Panc1 (cell line): ENCODE measurements at regions not wholly inside any gene's neighbourhood (a gene's known extent, or its start where the extent isn't known, plus 50 kb on each side); places are given as distances from the start of the nearest gene placed in this dataset.

Experiments
- ATAC-seq: fragments of 200-7000 bp; cut with Tn5 transposase; 2 replicates; pipeline ENCODE4 v1.9.1; 2020; ENCODE audit warnings: mild to moderate bottlenecking, moderate library complexity
- BruUV-seq: library from RNA; stranded (reverse); fragments of 400-500 nt; replicated peaks from 2 replicates; lab custom pipeline; 2021; lab: Mats Ljungman, UMichigan
- CTCF ChIA-PET: fragments of 300-600 bp; sonication (Branson Sonifier 250); formaldehyde crosslinking; loops from one replicate; lab custom pipeline; 2022; ENCODE audit warnings: antibody characterized with exemption; lab: Charles Lee
- POLR2A ChIA-PET: fragments of 300-600 bp; sonication (Branson Sonifier 250); formaldehyde crosslinking; loops from one replicate; lab custom pipeline; 2022; ENCODE audit warnings: antibody characterized with exemption; lab: Charles Lee
- DNase-seq: peaks from one replicate; pipeline ENCODE4 v3.0.0-alpha.2; 2010; ENCODE audit warnings: low read depth, low spot score
- H3K27ac ChIP-seq: 2 replicates; pipeline ENCODE4 v1.5.1; 2011; ENCODE audit warnings: mild to moderate bottlenecking, low read length, inconsistent platforms
- H3K27me3 ChIP-seq: fragments of 200-500 bp; sonication (Bioruptor generic); 2 replicates; pipeline ENCODE4 v1.6.0; 2014; ENCODE audit warnings: low read length, inconsistent platforms; ENCODE audit not compliant: control insufficient read depth, insufficient read depth
- H3K36me3 ChIP-seq: fragments of 200-500 bp; sonication (Bioruptor generic); 2 replicates; pipeline ENCODE4 v1.5.1; 2014; ENCODE audit warnings: inconsistent platforms, mild to moderate bottlenecking, low read length, moderate library complexity; ENCODE audit not compliant: control insufficient read depth, insufficient read depth
- H3K4me1 ChIP-seq: 2 replicates; pipeline ENCODE4 v1.5.1; 2011; ENCODE audit warnings: inconsistent platforms, mild to moderate bottlenecking, low read length, moderate library complexity; ENCODE audit not compliant: control insufficient read depth, insufficient read depth
- H3K4me3 ChIP-seq, 2 experiments: 2 replicates each; pipeline ENCODE4 v1.5.1; 2011 to 2012; ENCODE audit warnings: low read depth in 2 of 2, low read length in 2 of 2, mild to moderate bottlenecking in 2 of 2, inconsistent platforms in 1 of 2, moderate library complexity in 1 of 2
- H3K9me3 ChIP-seq: fragments of 200-500 bp; sonication (Bioruptor generic); 2 replicates; pipeline ENCODE4 v1.5.1; 2014; ENCODE audit warnings: low read depth, mild to moderate bottlenecking, inconsistent platforms, low read length, moderate library complexity; ENCODE audit not compliant: control insufficient read depth, insufficient read depth
- CTCF ChIP-seq: fragments of 450-650 bp; IDR thresholded peaks from 2 replicates; pipeline ENCODE4 v1.5.1; 2017; ENCODE audit warnings: mild to moderate bottlenecking
- POLR2AphosphoS5 ChIP-seq: IDR thresholded peaks from 2 replicates; pipeline ENCODE4 v1.6.1; 2012; ENCODE audit warnings: mild to moderate bottlenecking, low read depth, low read length, moderate library complexity
- REST ChIP-seq, 2 experiments: IDR thresholded peaks; 2 replicates each; pipeline ENCODE4 v1.6.1; 2011 to 2012; ENCODE audit warnings: low read depth in 2 of 2, control low read depth in 1 of 2, low read length in 1 of 2, mild to moderate bottlenecking in 1 of 2, moderate library complexity in 1 of 2; ENCODE audit not compliant: insufficient read depth in 1 of 2
- SIN3A ChIP-seq: IDR thresholded peaks from 2 replicates; pipeline ENCODE4 v1.6.1; 2012; ENCODE audit warnings: low read depth, mild to moderate bottlenecking, low read length, moderate library complexity, borderline replicate concordance; ENCODE audit not compliant: insufficient read depth
- TCF7L2 ChIP-seq: IDR thresholded peaks from 2 replicates; pipeline ENCODE4 v1.6.1; 2011; ENCODE audit warnings: mild to moderate bottlenecking, low read depth, low read length, inconsistent platforms
- in situ Hi-C: cut with HindIII; loops from 2 replicates; pipeline ENCODE4 v1.10.0; 2016; ENCODE audit warnings: low sequenced_read_pairs, low pct_unique_long_range_greater_than_20kb
- intact Hi-C: fragments of 100-400 bp; cut with micrococcal nuclease; formaldehyde crosslinking; loops from one replicate; pipeline ENCODE4 v1.10.0; 2022; ENCODE audit not compliant: unreplicated experiment

DNA sequence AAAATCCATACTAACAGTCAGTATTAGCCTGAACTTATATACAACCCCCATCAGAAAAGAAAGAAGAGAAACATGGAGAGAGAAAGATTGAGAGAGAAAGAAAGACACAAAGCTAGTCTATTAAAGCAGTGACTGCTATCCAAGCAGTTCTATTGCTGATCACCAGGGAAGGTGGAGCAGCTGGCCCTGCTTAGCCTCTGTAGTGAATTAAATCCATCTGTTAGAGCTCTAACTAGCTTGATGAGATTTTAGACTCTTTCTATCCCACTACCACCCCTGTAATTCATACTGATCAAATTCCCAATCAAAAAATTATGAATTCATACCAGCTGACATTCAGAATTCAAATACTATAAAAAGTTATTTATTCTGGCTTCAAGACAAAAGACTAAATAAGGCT lies 486.0 kb upstream of the LRRN3 start:
- ChIA-PET CTCF (no interaction called here), POLR2A (no interaction called here)
- DNase-seq (no peak), ATAC-seq (no peak)
- H3K9me3 ChIP-seq: no peaks in the 10 kb centered on the region
- TF ChIP-seq REST (IDR thresholded peaks at IDR 0.05; ENCODE audit: insufficient read depth in 1 of 2, low read depth in 2 of 2, low read length in 1 of 2) (no peak), CTCF (no peak), SIN3A (no peak), TCF7L2 (no peak), POLR2AphosphoS5 (no peak)
- no peak overlapping the region for H3K27ac ChIP-seq
- intact Hi-C loops: no loop called here
- H3K4me3 ChIP-seq: no peak overlapping the region
- BruUV-seq: no TSS peak
- H3K4me1 ChIP-seq: no peaks in the 10 kb centered on the region
- no peaks in the 10 kb centered on the region for H3K27me3 ChIP-seq
- in situ Hi-C loops: no loop called here
- H3K36me3 ChIP-seq: no peaks in the 10 kb centered on the region

- no TSS peak for BruUV-seq
- H3K27me3 ChIP-seq: no peaks in the 10 kb centered on the region
- ChIA-PET POLR2A (no interaction called here), CTCF (no interaction called here)
- no peak for TF ChIP-seq SIN3A
- no peak for TF ChIP-seq REST (IDR thresholded peaks at IDR 0.05; ENCODE audit: insufficient read depth in 1 of 2, low read depth in 2 of 2, low read length in 1 of 2)
- TF ChIP-seq POLR2AphosphoS5: no peak
- no peak for TF ChIP-seq CTCF
- TF ChIP-seq TCF7L2: no peak
- no peak overlapping the region for H3K27ac ChIP-seq
- no peaks in the 10 kb centered on the region for H3K9me3 ChIP-seq
- no peak for ATAC-seq
- in situ Hi-C loops: no loop called here
- H3K4me3 ChIP-seq: no peak overlapping the region
- no peak for DNase-seq
- intact Hi-C loops: no loop called here
- no peaks in the 10 kb centered on the region for H3K36me3 ChIP-seq
- H3K4me1 ChIP-seq: no peaks in the 10 kb centered on the region
These were observed 483.7 kb upstream of the LRRN3 start for GRCh38 chr7:110607050-110607857.
